ENCODE measurements at regions not wholly inside any gene's neighbourhood (a gene's known extent, or its start where the extent isn't known, plus 50 kb on each side); places are given as distances from the start of the nearest gene placed in this dataset.

- no peaks in the 10 kb centered on the region for H4K20me1 ChIP-seq (replicated peaks in 1 of 2; ENCODE audit: control insufficient read depth in 1 of 2, insufficient read depth in 2 of 2, low read length in 2 of 2)
- H3K36me3 ChIP-seq (ENCODE audit: control insufficient read depth in 2 of 4, insufficient read depth in 4 of 4, low read length in 3 of 4): no peaks in the 10 kb centered on the region
Observed at GRCh38 chr20:18916886-18917750, 103.5 kb downstream of the SCP2D1 start.

More at GRCh38 chr20:18916886-18917750, 103.5 kb downstream of the SCP2D1 start:
- Histone ChIP-seq H3K79me2 (ENCODE audit: control insufficient read depth in 1 of 2, insufficient read depth in 2 of 2, low read length in 2 of 2) (no peaks in the 10 kb centered on the region), H3K27ac (ENCODE audit: low read depth, low read length) (no peak overlapping the region), H2BK20ac (ENCODE audit: low read length) (no peak overlapping the region), H4K91ac (replicated peaks; ENCODE audit: insufficient read length, low read length) (no peak overlapping the region), H2BK15ac (ENCODE audit: low read length) (no peak overlapping the region), H3K56ac (replicated peaks; ENCODE audit: insufficient read length, low read depth, low read length) (no peak overlapping the region), H3K23me2 (ENCODE audit: low read depth, low read length) (no peaks in the 10 kb centered on the region), H2BK120ac (replicated peaks; ENCODE audit: low read depth, low read length) (no peak overlapping the region), H3K4me3 (ENCODE audit: extremely low read depth in 1 of 4, insufficient read depth in 2 of 4, low read depth in 3 of 4, low read length in 4 of 4) (no peak overlapping the region), H4K5ac (ENCODE audit: insufficient read length, low read depth, low read length) (no peak overlapping the region), H3K79me1 (ENCODE audit: low read depth, low read length) (no peaks in the 10 kb centered on the region), H2AFZ (ENCODE audit: low read length) (no peak overlapping the region), H3K9ac (replicated peaks in 1 of 4; ENCODE audit: extremely low read depth in 1 of 4, low read depth in 3 of 4, low read length in 3 of 4) (no peak overlapping the region), H2BK12ac (ENCODE audit: low read depth, low read length) (no peak overlapping the region), H3K9me3 (ENCODE audit: insufficient read depth in 2 of 2, low read depth in 1 of 2, low read length in 1 of 2) (no peaks in the 10 kb centered on the region), H3K23ac (ENCODE audit: insufficient read length) (no peak overlapping the region), H3K4ac (replicated peaks; ENCODE audit: insufficient read length, low read depth, low read length) (no peak overlapping the region), H2BK5ac (ENCODE audit: low read depth, low read length) (no peak overlapping the region), H3K4me1 (replicated peaks in 1 of 4; ENCODE audit: control insufficient read depth in 3 of 4, insufficient read depth in 4 of 4, low read length in 3 of 4) (no peaks in the 10 kb centered on the region), H4K8ac (ENCODE audit: extremely low read depth, insufficient read depth, low read length) (no peak overlapping the region), H3K4me2 (ENCODE audit: insufficient read depth in 1 of 2, low read depth in 2 of 2, low read length in 2 of 2) (no peak overlapping the region), H3K14ac (ENCODE audit: insufficient read length) (no peak overlapping the region), H3K27me3 (replicated peaks in 1 of 4; ENCODE audit: control insufficient read depth in 3 of 4, extremely low read depth in 1 of 4, insufficient read depth in 3 of 4, low read length in 3 of 4) (no peaks in the 10 kb centered on the region), H2AK5ac (ENCODE audit: low read depth, low read length) (no peak overlapping the region), H3K18ac (ENCODE audit: extremely low read depth, low read length) (no peak overlapping the region)
- WGBS, 2 experiments (ENCODE audit: extremely low coverage in 1 of 2, insufficient coverage in 1 of 2, insufficient read length in 1 of 2, insufficient replicate concordance in 2 of 2, low coverage in 1 of 2, low lambda C conversion rate in 2 of 2, missing lambda C conversion rate in 1 of 2): 86% methylated on average over 6 of the region's 6 CpGs; no CpG with 5 or more reads in 1 of the 2 experiments
- FAIRE-seq: no peak
- no peak for DNase-seq (ENCODE audit: low read depth in 1 of 2, low spot score in 2 of 2)
- TF ChIP-seq TCF12 (IDR thresholded peaks at IDR 0.05; ENCODE audit: low read depth, low read length) (no peak), BACH1 (IDR thresholded peaks at IDR 0.05; ENCODE audit: low read length) (no peak), CEBPB (IDR thresholded peaks at IDR 0.05; ENCODE audit: low read depth, low read length) (no peak), HDAC6 (IDR thresholded peaks at IDR 0.05; ENCODE audit: low read depth, low read length) (no peak), GTF2F1 (IDR thresholded peaks at IDR 0.05; ENCODE audit: borderline replicate concordance, low read depth, low read length) (no peak), GABPA (IDR thresholded peaks at IDR 0.05; ENCODE audit: borderline replicate concordance, insufficient read depth, low read length) (no peak), KDM5A (IDR thresholded peaks at IDR 0.05; ENCODE audit: low read length) (no peak), RBBP5 (IDR thresholded peaks at IDR 0.05; ENCODE audit: borderline replicate concordance, low read depth, low read length) (no peak), TAF1 (IDR thresholded peaks at IDR 0.05; ENCODE audit: low read depth, low read length) (no peak), SP2 (IDR thresholded peaks at IDR 0.05; ENCODE audit: low read length) (no peak), JUND (IDR thresholded peaks at IDR 0.05; ENCODE audit: low read length) (no peak), CHD1 (IDR thresholded peaks at IDR 0.05; ENCODE audit: low read depth, low read length) (no peak)
- TF ChIP-seq, protein P1, sequence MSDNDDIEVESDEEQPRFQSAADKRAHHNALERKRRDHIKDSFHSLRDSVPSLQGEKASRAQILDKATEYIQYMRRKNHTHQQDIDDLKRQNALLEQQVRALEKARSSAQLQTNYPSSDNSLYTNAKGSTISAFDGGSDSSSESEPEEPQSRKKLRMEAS (IDR thresholded peaks at IDR 0.05): no peak
- ChIA-PET POLR2A (ENCODE audit: partially characterized antibody) (no interaction called here), CTCF (ENCODE audit: partially characterized antibody) (interaction anchor here (0.6 to 1.0 kb wide), 2 partner anchors 667 to 1182 kb away, joined by 3 read pairs; no protein-coding TSS in a partner anchor)

All from H1 (cell line).